Thoracic aorta (tissue), 2 donors: ENCODE measurements at regions not wholly inside any gene's neighbourhood (a gene's known extent, or its start where the extent isn't known, plus 50 kb on each side); places are given as distances from the start of the nearest gene placed in this dataset.

ENCODE experiments used
- ATAC-seq: fragments of 150-250 bp; one replicate; pipeline ENCODE4 v1.8.0; 2017; ENCODE audit warnings: low read depth; ENCODE audit not compliant: insufficient number of reproducible peaks, low FRiP score
- DNase-seq: peaks from one replicate; pipeline ENCODE4 v3.0.0-alpha.2; 2020; ENCODE audit warnings: low spot score
- H3K27ac ChIP-seq, 2 donors: fragments of 200-600 bp; sonication (generic); 1 replicate in 1 of 2; 2 replicates in 1 of 2; pipeline ENCODE4 v1.5.1; 2016; ENCODE audit warnings: mild to moderate bottlenecking in 2 of 2, moderate library complexity in 2 of 2
- H3K27me3 ChIP-seq: fragments of 200-600 bp; sonication (generic); replicated peaks from 2 replicates; pipeline ENCODE4 v1.6.0; 2016; ENCODE audit warnings: mild to moderate bottlenecking; ENCODE audit not compliant: insufficient read depth
- H3K36me3 ChIP-seq: fragments of 200-600 bp; sonication (generic); one replicate; pipeline ENCODE4 v1.5.1; 2016
- H3K4me1 ChIP-seq, 2 donors: fragments of 200-600 bp; sonication (generic); 1 replicate in 1 of 2; 2 replicates in 1 of 2; pipeline versions ENCODE4 v1.5.1 to v1.6.0; 2016; ENCODE audit warnings: low read depth in 2 of 2, mild to moderate bottlenecking in 1 of 2; ENCODE audit not compliant: control insufficient read depth in 1 of 2
- H3K4me3 ChIP-seq: fragments of 200-600 bp; sonication (generic); 2 replicates; pipeline ENCODE4 v1.5.1; 2016; ENCODE audit warnings: mild to moderate bottlenecking
- H3K9me3 ChIP-seq: fragments of 200-600 bp; sonication (generic); 2 replicates; pipeline ENCODE4 v1.5.1; 2016
- CTCF ChIP-seq: fragments of 200-600 bp; sonication (generic); IDR thresholded peaks from one replicate; pipeline ENCODE4 v1.5.1; 2019; ENCODE audit warnings: antibody characterized with exemption

DNA sequence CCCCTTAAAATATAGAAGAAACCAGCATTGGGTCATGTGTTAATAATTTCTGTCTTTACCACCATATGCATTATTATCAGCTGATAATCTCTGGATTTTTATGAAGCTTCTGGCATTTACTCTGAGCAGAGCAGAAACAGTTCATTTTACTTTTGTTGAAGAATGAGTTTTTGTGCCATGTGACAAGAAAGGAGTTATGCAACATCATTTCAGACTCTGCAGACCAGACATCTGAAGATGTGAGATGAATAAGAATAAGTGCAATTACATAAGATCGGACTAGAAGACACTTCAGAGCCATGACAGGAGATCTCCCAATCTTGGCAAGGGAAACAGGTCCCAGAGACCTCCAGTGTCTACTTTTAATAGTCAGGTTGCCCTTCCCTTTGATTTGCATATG lies 869.4 kb upstream of the VRK2 start:
- no peaks in the 10 kb centered on the region for H3K4me1 ChIP-seq
- no peak for TF ChIP-seq CTCF

GRCh38 chr2:57180042-57180567 lies 866.5 kb upstream of the VRK2 start:
- Histone ChIP-seq H3K4me3 (no peak overlapping the region), H3K9me3 (no peaks in the 10 kb centered on the region), H3K27me3 (no peaks in the 10 kb centered on the region), H3K27ac (no peak overlapping the region), H3K4me1 (no peaks in the 10 kb centered on the region), H3K36me3 (no peaks in the 10 kb centered on the region)
- DNase-seq (no peak), ATAC-seq (no peak)
- no peak for TF ChIP-seq CTCF

More for the DNA sequence above, 869.4 kb upstream of the VRK2 start:
- no peak for ATAC-seq
- Histone ChIP-seq H3K27me3 (no peaks in the 10 kb centered on the region), H3K27ac (no peak overlapping the region), H3K4me3 (no peak overlapping the region), H3K9me3 (no peaks in the 10 kb centered on the region), H3K36me3 (no peaks in the 10 kb centered on the region)
- DNase-seq = no peak

- Histone ChIP-seq H3K9me3 (no peaks in the 10 kb centered on the region), H3K4me3 (no peak overlapping the region), H3K27me3 (no peaks in the 10 kb centered on the region), H3K4me1 (no peaks in the 10 kb centered on the region), H3K36me3 (no peaks in the 10 kb centered on the region), H3K27ac (no peak overlapping the region)
- no peak for DNase-seq
- ATAC-seq = no peak
- no peak for TF ChIP-seq CTCF
These were observed 865.9 kb upstream of the VRK2 start for GRCh38 chr2:57180678-57181077.

DNA sequence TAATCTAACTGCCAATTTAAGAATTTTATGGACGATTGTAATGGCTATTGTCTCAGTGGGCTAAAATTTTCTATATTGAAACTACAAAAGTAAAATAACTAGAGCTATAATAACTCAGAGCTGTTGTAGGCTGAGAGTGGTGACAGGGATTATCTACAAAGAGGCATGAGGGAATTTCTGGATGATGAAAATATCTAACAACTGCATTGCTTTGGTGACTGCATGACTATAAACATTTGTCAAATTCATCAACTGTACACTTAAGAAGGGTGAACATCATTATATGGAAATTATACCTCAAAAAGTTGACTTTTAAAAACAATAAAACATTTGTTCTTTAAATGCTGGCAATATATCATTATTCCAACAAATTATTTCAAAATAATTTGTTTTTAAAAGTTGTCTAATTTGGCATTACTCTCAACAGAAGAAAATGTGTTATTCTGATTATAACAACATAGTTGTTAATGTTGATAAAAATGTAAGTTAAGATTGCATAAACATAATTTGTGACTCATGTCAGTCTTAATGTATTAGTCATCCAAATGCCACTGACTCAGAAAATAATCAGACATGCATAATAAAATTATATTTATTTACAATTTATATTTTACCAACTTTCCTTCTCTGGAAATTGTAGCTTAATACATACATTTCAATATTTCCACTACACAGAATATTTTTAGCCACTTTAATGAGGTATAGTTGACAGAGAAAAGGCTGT lies 865.1 kb upstream of the VRK2 start:
- Histone ChIP-seq H3K9me3 (no peaks in the 10 kb centered on the region), H3K4me3 (no peak overlapping the region), H3K27ac (no peak overlapping the region), H3K36me3 (no peaks in the 10 kb centered on the region), H3K4me1 (no peaks in the 10 kb centered on the region), H3K27me3 (no peaks in the 10 kb centered on the region)
- ATAC-seq (no peak), DNase-seq (no peak)
- no peak for TF ChIP-seq CTCF

- Histone ChIP-seq H3K4me3 (no peak overlapping the region), H3K4me1 (no peaks in the 10 kb centered on the region), H3K9me3 (no peaks in the 10 kb centered on the region), H3K27me3 (no peaks in the 10 kb centered on the region), H3K27ac (no peak overlapping the region), H3K36me3 (no peaks in the 10 kb centered on the region)
- ATAC-seq (no peak), DNase-seq (no peak)
- TF ChIP-seq CTCF = no peak
These were observed 863.7 kb upstream of the VRK2 start for GRCh38 chr2:57182916-57183315.
